ENCODE measurements at regions not wholly inside any gene's neighbourhood (a gene's known extent, or its start where the extent isn't known, plus 50 kb on each side); places are given as distances from the start of the nearest gene placed in this dataset.

GRCh38 chr19:31671411-31672035, 322.3 kb upstream of the TSHZ3 start:
- 90% methylated on average over 10 of the region's 10 CpGs for WGBS
- Histone ChIP-seq H3K4me1 (ENCODE audit: insufficient read depth) (no peaks in the 10 kb centered on the region), H3K27ac (ENCODE audit: low read depth) (no peak overlapping the region), H3K4me3 (ENCODE audit: low read depth, low read length) (no peak overlapping the region), H3K36me3 (ENCODE audit: insufficient read depth) (no peaks in the 10 kb centered on the region)
- DNase-seq (ENCODE audit: extremely low spot score): no peak

DNA sequence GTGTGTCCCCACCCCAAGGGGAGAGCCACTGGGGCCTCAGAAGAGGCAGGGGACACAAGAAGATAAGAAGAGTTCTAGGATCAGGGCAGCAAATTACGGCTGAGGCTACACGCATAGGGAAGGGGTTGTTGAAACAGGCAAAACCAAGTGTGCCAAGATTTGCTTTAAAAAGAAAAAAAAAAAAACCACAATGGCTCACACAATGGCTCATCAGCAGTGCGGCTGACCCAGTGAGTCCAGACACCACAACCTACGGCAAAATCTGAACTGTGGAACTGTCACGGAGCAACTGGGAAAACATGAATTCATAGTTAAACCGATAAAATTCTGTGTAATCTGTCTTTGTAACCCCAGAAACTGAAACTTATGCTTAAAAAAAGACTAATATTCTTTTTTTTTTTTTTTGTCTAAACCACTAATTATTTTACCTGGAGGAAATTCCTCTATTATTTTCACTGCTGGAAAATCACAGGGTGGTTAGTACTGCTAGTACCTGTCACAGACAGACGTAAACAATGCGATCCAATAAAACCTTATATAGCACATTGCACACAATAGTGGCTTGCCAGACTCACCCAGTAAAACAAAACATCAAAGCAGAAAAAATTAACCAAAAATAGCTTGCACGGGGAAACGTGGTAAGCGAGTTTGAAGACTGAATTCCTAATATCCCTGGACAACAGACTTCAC, 325.4 kb upstream of the TSHZ3 start:
- no peaks in the 10 kb centered on the region for H3K4me1 ChIP-seq (ENCODE audit: insufficient read depth)
- no peak overlapping the region for H3K27ac ChIP-seq (ENCODE audit: low read depth)
- 39% methylated on average over 11 of the region's 11 CpGs for WGBS
- H3K4me3 ChIP-seq (ENCODE audit: low read depth, low read length): no peak overlapping the region
- no peak for DNase-seq (ENCODE audit: extremely low spot score)
- H3K36me3 ChIP-seq (ENCODE audit: insufficient read depth): no peaks in the 10 kb centered on the region

GRCh38 chr19:31675193-31675913, 326.1 kb upstream of the TSHZ3 start:
- 68% methylated on average over 10 of the region's 10 CpGs for whole genome bisulfite sequencing
- H3K36me3 ChIP-seq (ENCODE audit: insufficient read depth): no peaks in the 10 kb centered on the region
- no peak overlapping the region for H3K27ac ChIP-seq (ENCODE audit: low read depth)
- H3K4me3 ChIP-seq (ENCODE audit: low read depth, low read length): no peak overlapping the region
- DNase-seq (ENCODE audit: extremely low spot score): no peak
- H3K4me1 ChIP-seq (ENCODE audit: insufficient read depth): no peaks in the 10 kb centered on the region

DNA sequence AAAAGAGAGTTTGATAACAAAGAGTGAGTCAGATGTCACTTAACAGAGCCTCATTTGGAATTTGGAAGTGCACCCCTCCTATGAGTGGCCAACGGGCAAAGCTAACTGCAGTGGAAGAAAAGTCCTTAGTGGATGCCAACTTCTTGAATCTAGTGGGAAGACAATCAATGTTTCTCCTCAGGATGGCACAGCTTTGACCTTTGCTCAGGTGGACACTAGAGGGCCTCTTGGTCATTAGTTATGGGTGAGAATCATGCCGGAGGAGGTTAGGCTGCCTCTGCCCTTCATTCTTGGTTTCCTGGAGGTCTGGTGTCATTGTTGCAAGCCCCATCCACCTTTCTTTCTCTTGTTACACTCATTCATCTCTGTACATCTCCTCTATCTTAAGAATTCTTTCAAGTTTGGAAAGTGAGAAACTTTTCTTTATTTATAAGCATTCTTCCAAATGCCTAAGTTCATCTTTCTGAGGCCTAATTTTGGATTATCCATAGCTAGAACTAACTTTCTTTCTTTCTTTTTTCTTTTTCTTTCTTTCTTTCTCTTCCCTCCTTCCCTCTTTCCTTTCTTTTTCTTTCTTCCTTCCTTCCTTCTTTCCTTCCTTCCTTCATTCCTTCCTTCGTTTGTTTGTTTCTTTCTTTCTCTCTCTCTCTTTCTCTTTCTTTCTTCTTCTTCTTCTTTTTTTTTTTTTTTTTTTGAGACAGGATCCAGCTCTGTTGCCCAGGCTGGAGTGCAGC, 327.2 kb upstream of the TSHZ3 start:
- Histone ChIP-seq H3K36me3 (ENCODE audit: insufficient read depth) (no peaks in the 10 kb centered on the region), H3K27ac (ENCODE audit: low read depth) (no peak overlapping the region), H3K4me1 (ENCODE audit: insufficient read depth) (no peaks in the 10 kb centered on the region), H3K4me3 (ENCODE audit: low read depth, low read length) (no peak overlapping the region)
- no peak for DNase-seq (ENCODE audit: extremely low spot score)
- 79% methylated on average over 3 of the region's 3 CpGs for WGBS

DNA sequence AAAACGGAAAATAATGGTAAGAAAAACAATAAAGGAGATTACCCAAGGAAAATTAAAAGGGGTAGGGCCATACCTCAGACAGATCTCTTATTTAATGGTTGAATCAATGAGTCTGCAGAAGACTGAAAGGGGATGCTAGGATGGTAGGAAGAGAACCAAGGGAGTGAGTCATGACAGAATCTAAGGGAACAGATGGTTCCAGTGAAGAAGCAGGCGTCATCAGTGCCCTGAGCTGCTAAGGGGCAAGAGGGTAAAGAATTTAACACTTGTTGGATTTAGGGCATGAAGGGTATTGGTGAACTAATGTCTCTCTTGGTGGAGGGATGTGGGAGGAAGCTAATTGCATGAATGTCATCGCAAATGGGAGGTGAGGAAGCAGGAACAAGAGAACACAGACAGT, 329.2 kb upstream of the TSHZ3 start:
- no peaks in the 10 kb centered on the region for H3K36me3 ChIP-seq (ENCODE audit: insufficient read depth)
- DNase-seq (ENCODE audit: extremely low spot score): no peak
- H3K4me3 ChIP-seq (ENCODE audit: low read depth, low read length): no peak overlapping the region
- WGBS: 86% methylated on average over 3 of the region's 3 CpGs
- H3K27ac ChIP-seq (ENCODE audit: low read depth): no peak overlapping the region
- no peaks in the 10 kb centered on the region for H3K4me1 ChIP-seq (ENCODE audit: insufficient read depth)

- 43% methylated on average over 4 of the region's 4 CpGs for WGBS
- Histone ChIP-seq H3K36me3 (ENCODE audit: insufficient read depth) (no peaks in the 10 kb centered on the region), H3K4me1 (ENCODE audit: insufficient read depth) (no peaks in the 10 kb centered on the region), H3K27ac (ENCODE audit: low read depth) (no peak overlapping the region), H3K4me3 (ENCODE audit: low read depth, low read length) (no peak overlapping the region)
- no peak for DNase-seq (ENCODE audit: extremely low spot score)
Measured at GRCh38 chr19:31681121-31681520, 331.9 kb upstream of the TSHZ3 start.

DNA sequence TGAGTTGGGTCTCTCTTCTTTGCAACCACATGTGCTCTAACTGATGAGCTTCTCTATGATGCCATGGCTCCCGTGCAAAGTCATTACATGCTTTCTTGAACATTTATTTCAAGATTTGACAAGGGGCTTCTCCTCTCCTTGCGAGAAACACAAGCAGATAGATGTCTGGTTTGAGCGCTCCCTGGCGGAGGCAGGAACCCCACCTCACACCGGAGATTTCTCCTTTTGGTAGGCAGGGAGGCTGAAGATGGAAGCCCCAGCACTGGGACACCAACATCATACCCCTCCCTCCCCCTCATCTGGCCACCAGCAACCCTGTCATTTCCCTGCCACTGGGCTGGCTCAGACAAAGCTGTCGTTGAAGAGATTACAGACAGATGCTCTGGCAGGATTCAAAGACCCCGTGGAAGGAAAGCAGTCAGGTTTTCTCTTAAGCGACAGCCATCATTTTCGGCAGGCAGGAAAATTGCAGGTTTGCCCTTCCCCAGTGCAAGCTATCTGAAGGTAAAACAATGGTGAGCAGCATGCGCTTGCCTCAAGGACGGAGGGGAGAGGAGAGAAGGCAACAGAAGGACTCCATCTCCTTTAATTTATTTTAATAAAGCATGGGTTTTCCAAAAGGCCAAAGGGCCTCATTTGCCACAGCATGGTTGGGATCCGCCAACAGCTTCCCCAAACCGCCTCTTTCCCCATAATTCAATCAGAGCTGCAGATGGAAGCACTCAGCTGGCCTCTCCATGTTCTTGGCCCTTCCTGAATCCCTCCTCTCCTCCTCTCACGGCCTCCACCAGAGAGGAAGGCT, 344.1 kb upstream of the TSHZ3 start:
- H3K4me3 ChIP-seq (ENCODE audit: low read depth, low read length): no peak overlapping the region
- no peak overlapping the region for H3K27ac ChIP-seq (ENCODE audit: low read depth)
- no peak for DNase-seq (ENCODE audit: extremely low spot score)
- H3K36me3 ChIP-seq (ENCODE audit: insufficient read depth): no peaks in the 10 kb centered on the region
- 84% methylated on average over 14 of the region's 14 CpGs for WGBS
- no peaks in the 10 kb centered on the region for H3K4me1 ChIP-seq (ENCODE audit: insufficient read depth)

GRCh38 chr19:31693933-31694269, 344.7 kb upstream of the TSHZ3 start:
- no peaks in the 10 kb centered on the region for H3K4me1 ChIP-seq (ENCODE audit: insufficient read depth)
- no peak overlapping the region for H3K4me3 ChIP-seq (ENCODE audit: low read depth, low read length)
- no peak for DNase-seq (ENCODE audit: extremely low spot score)
- H3K27ac ChIP-seq (ENCODE audit: low read depth): no peak overlapping the region
- WGBS: 87% methylated on average over 6 of the region's 6 CpGs
- H3K36me3 ChIP-seq (ENCODE audit: insufficient read depth): no peaks in the 10 kb centered on the region

DNA sequence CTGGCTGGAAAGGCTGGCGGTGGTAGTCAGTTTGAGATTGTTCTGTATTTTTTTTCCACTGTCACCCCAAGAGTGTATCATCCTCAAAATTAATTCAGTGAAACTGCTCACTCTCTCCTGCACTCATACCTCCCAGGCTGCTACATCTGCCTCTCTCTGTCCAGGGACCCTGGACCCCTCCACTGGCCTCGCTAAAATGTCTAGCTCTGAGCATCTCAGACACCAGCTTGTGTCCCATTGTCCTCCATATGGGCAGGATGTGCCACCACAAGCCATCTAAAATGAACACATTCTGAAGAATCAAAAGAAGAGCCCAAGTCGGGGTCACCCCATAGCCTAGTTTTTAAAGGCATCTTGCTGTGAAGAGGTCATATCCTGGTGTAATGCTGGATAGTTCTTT, 345.5 kb upstream of the TSHZ3 start:
- Histone ChIP-seq H3K36me3 (ENCODE audit: insufficient read depth) (no peaks in the 10 kb centered on the region), H3K4me1 (ENCODE audit: insufficient read depth) (no peaks in the 10 kb centered on the region), H3K27ac (ENCODE audit: low read depth) (no peak overlapping the region), H3K4me3 (ENCODE audit: low read depth, low read length) (no peak overlapping the region)
- no peak for DNase-seq (ENCODE audit: extremely low spot score)
- WGBS: 93% methylated on average over 3 of the region's 3 CpGs

- no peak overlapping the region for H3K27ac ChIP-seq (ENCODE audit: low read depth)
- no peaks in the 10 kb centered on the region for H3K36me3 ChIP-seq (ENCODE audit: insufficient read depth)
- no peak overlapping the region for H3K4me3 ChIP-seq (ENCODE audit: low read depth, low read length)
- no peak for DNase-seq (ENCODE audit: extremely low spot score)
- 87% methylated on average over 3 of the region's 3 CpGs for WGBS
- H3K4me1 ChIP-seq (ENCODE audit: insufficient read depth): no peaks in the 10 kb centered on the region
Measured at GRCh38 chr19:31699421-31699820, 350.2 kb upstream of the TSHZ3 start.

GRCh38 chr19:31701146-31701545, 351.9 kb upstream of the TSHZ3 start:
- H3K4me3 ChIP-seq (ENCODE audit: low read depth, low read length): no peak overlapping the region
- DNase-seq (ENCODE audit: extremely low spot score): no peak
- H3K4me1 ChIP-seq (ENCODE audit: insufficient read depth): no peaks in the 10 kb centered on the region
- H3K27ac ChIP-seq (ENCODE audit: low read depth): no peak overlapping the region
- H3K36me3 ChIP-seq (ENCODE audit: insufficient read depth): no peaks in the 10 kb centered on the region
- 63% methylated on average over 3 of the region's 3 CpGs for WGBS

- DNase-seq (ENCODE audit: extremely low spot score): no peak
- 95% methylated on average over 5 of the region's 5 CpGs for WGBS
Measured at GRCh38 chr19:31705656-31706055, 356.4 kb upstream of the TSHZ3 start.

GRCh38 chr19:31706131-31706530, 356.9 kb upstream of the TSHZ3 start:
- no peak for DNase-seq (ENCODE audit: extremely low spot score)
- Histone ChIP-seq H3K36me3 (ENCODE audit: insufficient read depth) (no peaks in the 10 kb centered on the region), H3K4me3 (ENCODE audit: low read depth, low read length) (no peak overlapping the region), H3K4me1 (ENCODE audit: insufficient read depth) (no peaks in the 10 kb centered on the region), H3K27ac (ENCODE audit: low read depth) (no peak overlapping the region)
- 88% methylated on average over 6 of the region's 6 CpGs for WGBS

More at GRCh38 chr19:31705656-31706055, 356.4 kb upstream of the TSHZ3 start:
- Histone ChIP-seq H3K4me1 (ENCODE audit: insufficient read depth) (no peaks in the 10 kb centered on the region), H3K4me3 (ENCODE audit: low read depth, low read length) (no peak overlapping the region), H3K36me3 (ENCODE audit: insufficient read depth) (no peaks in the 10 kb centered on the region), H3K27ac (ENCODE audit: low read depth) (no peak overlapping the region)

Measured in urinary bladder (tissue), 3 donors.